ENCODE measurements at regions not wholly inside any gene's neighbourhood (a gene's known extent, or its start where the extent isn't known, plus 50 kb on each side); places are given as distances from the start of the nearest gene placed in this dataset.
A peak's percentile ranks its signal among the peaks of the same experiment; 100 is the strongest.

DNA sequence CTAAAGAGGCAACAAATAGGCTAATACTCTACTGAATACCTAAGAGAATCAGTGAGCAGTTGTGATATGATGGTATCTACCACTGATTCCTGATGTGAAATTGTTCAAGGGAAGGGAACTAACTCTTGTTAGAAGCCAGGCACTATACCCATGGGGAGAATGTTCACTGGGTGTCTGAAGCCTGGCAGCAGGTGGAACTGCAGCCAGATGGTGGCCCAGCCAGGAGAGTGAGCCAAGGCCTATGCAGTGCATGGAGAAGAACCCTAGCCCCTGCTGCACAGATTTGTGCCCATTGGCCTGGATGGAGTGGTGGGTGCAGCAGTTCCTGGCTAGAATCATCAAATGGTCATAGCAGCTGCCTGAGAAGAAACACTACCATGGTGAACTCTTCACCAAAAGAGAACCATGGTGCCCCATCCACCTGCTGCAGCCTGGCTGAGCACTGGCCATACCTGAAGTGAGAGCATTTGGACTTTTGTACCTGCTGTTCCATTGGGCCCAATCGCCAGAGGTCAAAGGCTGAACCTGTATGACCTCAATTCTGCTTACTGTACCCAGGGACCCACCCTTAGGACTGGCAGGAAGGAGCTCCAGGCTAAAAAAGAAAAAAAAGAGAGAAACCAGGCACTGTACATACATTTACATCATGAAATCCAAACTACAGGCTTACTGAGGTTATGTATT is 118.8 kb upstream of the IVNS1ABP start:
- Histone ChIP-seq H3K79me2 (ENCODE audit: insufficient read depth, low read length) (no peaks in the 10 kb centered on the region), H3K36me3 (replicated peaks in 1 of 2; ENCODE audit: control insufficient read depth in 1 of 2, insufficient read depth in 2 of 2, low read length in 2 of 2) (no peaks in the 10 kb centered on the region), H3K27me3 (ENCODE audit: control insufficient read depth in 1 of 2, insufficient read depth in 2 of 2, low read length in 2 of 2) (no peaks in the 10 kb centered on the region), H3K4me3 (replicated peaks in 1 of 3; ENCODE audit: insufficient read depth in 1 of 3, low read depth in 2 of 3, low read length in 3 of 3) (no peak overlapping the region), H3K4me2 (ENCODE audit: low read depth, low read length) (no peak overlapping the region), H2AFZ (ENCODE audit: low read length) (no peak overlapping the region), H3K4me1 (ENCODE audit: insufficient read depth, low read length) (no peaks in the 10 kb centered on the region), H3K9ac (ENCODE audit: insufficient read depth, low read depth, low read length) (no peak overlapping the region), H4K20me1 (ENCODE audit: insufficient read depth, low read length) (no peaks in the 10 kb centered on the region), H3K9me3 (ENCODE audit: low read length) (no peaks in the 10 kb centered on the region), H3K27ac (ENCODE audit: extremely low read length, insufficient read depth, low read length) (no peak overlapping the region)
- in situ Hi-C loops (cut with HindIII; ENCODE audit: extremely low pct_ligation_motif_present, low pct_unique_long_range_greater_than_20kb) (no loop called here), intact Hi-C loops (cut with micrococcal nuclease; ENCODE audit: unreplicated experiment) (no loop called here)
- ChIA-PET POLR2A (no interaction called here), CTCF (ENCODE audit: low intra/inter-chr PET ratio, low total read pairs) (no interaction called here)
- BruUV-seq (replicated peaks) = no TSS peak
- FAIRE-seq (no peak), ATAC-seq (peak; percentile 81), DNase-seq (ENCODE audit: low spot score) (no peak)
- TF ChIP-seq MAFG (CRISPR knock-in tag; IDR thresholded peaks at IDR 0.05) (no peak), ZBTB21 (CRISPR knock-in tag; IDR thresholded peaks at IDR 0.05) (no peak), NCOA2 (CRISPR knock-in tag; IDR thresholded peaks at IDR 0.05) (no peak), ZNF607 (CRISPR knock-in tag; IDR thresholded peaks at IDR 0.05; ENCODE audit: borderline replicate concordance) (no peak), ZNF317 (CRISPR knock-in tag; IDR thresholded peaks at IDR 0.05) (no peak), TRIM24 (CRISPR knock-in tag; IDR thresholded peaks at IDR 0.05) (no peak), ZFP62 (CRISPR knock-in tag; IDR thresholded peaks at IDR 0.05) (no peak), ZBTB3 (CRISPR knock-in tag; IDR thresholded peaks at IDR 0.05; ENCODE audit: borderline replicate concordance, low read depth) (no peak), NR1H2 (CRISPR knock-in tag; IDR thresholded peaks at IDR 0.05; ENCODE audit: borderline replicate concordance, low read depth) (no peak), AGO2 (optimal IDR thresholded peaks at IDR 0.05; ENCODE audit: low read depth, low read length) (no peak), ZNF558 (CRISPR knock-in tag; IDR thresholded peaks at IDR 0.05; ENCODE audit: borderline replicate concordance) (no peak), SNAI1 (CRISPR knock-in tag; IDR thresholded peaks at IDR 0.05; ENCODE audit: borderline replicate concordance) (no peak)
- TF ChIP-seq, protein P1, sequence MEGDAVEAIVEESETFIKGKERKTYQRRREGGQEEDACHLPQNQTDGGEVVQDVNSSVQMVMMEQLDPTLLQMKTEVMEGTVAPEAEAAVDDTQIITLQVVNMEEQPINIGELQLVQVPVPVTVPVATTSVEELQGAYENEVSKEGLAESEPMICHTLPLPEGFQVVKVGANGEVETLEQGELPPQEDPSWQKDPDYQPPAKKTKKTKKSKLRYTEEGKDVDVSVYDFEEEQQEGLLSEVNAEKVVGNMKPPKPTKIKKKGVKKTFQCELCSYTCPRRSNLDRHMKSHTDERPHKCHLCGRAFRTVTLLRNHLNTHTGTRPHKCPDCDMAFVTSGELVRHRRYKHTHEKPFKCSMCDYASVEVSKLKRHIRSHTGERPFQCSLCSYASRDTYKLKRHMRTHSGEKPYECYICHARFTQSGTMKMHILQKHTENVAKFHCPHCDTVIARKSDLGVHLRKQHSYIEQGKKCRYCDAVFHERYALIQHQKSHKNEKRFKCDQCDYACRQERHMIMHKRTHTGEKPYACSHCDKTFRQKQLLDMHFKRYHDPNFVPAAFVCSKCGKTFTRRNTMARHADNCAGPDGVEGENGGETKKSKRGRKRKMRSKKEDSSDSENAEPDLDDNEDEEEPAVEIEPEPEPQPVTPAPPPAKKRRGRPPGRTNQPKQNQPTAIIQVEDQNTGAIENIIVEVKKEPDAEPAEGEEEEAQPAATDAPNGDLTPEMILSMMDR (CRISPR knock-in tag; IDR thresholded peaks at IDR 0.05) = no peak
- TF ChIP-seq, protein P2, sequence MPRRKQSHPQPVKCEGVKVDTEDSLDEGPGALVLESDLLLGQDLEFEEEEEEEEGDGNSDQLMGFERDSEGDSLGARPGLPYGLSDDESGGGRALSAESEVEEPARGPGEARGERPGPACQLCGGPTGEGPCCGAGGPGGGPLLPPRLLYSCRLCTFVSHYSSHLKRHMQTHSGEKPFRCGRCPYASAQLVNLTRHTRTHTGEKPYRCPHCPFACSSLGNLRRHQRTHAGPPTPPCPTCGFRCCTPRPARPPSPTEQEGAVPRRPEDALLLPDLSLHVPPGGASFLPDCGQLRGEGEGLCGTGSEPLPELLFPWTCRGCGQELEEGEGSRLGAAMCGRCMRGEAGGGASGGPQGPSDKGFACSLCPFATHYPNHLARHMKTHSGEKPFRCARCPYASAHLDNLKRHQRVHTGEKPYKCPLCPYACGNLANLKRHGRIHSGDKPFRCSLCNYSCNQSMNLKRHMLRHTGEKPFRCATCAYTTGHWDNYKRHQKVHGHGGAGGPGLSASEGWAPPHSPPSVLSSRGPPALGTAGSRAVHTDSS (CRISPR knock-in tag; conservative IDR thresholded peaks at IDR 0.05) = no peak
- WGBS (ENCODE audit: low lambda C conversion rate) = 0% methylated on average over 1 of the region's 1 CpG
